ENCODE measurements at regions not wholly inside any gene's neighbourhood (a gene's known extent, or its start where the extent isn't known, plus 50 kb on each side); places are given as distances from the start of the nearest gene placed in this dataset.

DNA sequence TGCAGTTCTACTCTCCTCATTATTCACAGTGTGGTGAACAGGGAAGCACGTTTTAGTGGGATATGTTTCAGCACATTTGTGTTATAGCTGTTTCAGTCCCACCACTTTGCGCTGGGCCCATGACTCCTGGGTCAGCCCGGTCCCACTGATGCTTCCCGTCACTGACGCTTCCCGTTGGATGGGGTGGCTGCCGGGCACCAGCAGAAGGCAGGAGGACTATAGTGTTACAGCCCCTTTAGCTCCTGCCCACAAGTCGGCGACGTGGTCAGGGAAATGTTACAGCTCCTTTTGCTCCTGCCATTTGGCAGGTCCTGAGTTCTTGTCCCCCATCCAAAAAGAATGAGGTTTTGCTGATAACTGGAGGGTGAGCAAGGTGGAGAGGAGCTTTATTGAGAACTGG lies 732.2 kb downstream of the NR4A2 start:
- Histone ChIP-seq H3K27me3 (ENCODE audit: insufficient read depth, poor library complexity, severe bottlenecking) (no peaks in the 10 kb centered on the region), H3K4me3 (ENCODE audit: severe bottlenecking) (no peak overlapping the region), H3K27ac (ENCODE audit: poor library complexity, severe bottlenecking) (no peak overlapping the region), H3K4me1 (ENCODE audit: insufficient read depth, poor library complexity, severe bottlenecking) (no peaks in the 10 kb centered on the region), H3K36me3 (ENCODE audit: low read depth) (no peaks in the 10 kb centered on the region), H3K9me3 (ENCODE audit: severe bottlenecking) (no peaks in the 10 kb centered on the region)
- peak; percentile 29 for DNase-seq (ENCODE audit: low spot score)
- TF ChIP-seq, protein P1, sequence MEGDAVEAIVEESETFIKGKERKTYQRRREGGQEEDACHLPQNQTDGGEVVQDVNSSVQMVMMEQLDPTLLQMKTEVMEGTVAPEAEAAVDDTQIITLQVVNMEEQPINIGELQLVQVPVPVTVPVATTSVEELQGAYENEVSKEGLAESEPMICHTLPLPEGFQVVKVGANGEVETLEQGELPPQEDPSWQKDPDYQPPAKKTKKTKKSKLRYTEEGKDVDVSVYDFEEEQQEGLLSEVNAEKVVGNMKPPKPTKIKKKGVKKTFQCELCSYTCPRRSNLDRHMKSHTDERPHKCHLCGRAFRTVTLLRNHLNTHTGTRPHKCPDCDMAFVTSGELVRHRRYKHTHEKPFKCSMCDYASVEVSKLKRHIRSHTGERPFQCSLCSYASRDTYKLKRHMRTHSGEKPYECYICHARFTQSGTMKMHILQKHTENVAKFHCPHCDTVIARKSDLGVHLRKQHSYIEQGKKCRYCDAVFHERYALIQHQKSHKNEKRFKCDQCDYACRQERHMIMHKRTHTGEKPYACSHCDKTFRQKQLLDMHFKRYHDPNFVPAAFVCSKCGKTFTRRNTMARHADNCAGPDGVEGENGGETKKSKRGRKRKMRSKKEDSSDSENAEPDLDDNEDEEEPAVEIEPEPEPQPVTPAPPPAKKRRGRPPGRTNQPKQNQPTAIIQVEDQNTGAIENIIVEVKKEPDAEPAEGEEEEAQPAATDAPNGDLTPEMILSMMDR (IDR thresholded peaks at IDR 0.05; ENCODE audit: poor library complexity, severe bottlenecking): no peak
- no peak for ATAC-seq (ENCODE audit: low read depth)

DNA sequence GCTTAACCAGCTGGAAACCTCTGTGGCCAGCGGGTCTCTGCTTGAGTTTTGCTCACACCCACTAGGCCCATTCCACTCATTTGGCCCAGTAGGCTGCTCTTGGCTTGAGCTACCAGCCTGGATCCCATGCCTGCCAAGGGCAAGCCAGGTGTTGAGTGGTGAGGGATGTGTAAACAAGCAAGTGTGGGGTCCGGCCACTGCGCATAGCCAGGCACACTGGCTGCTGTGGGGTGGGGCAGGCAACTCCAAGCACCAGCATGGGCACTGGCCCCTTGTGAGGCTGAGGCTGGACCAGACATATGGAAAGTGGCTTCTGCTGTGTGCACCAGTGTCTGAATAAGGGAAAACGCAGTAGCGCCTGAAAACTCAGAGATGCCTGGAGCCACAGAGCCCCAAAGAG lies 732.7 kb downstream of the NR4A2 start:
- Histone ChIP-seq H3K4me3 (ENCODE audit: severe bottlenecking) (no peak overlapping the region), H3K9me3 (ENCODE audit: severe bottlenecking) (no peaks in the 10 kb centered on the region), H3K4me1 (ENCODE audit: insufficient read depth, poor library complexity, severe bottlenecking) (no peaks in the 10 kb centered on the region), H3K27ac (ENCODE audit: poor library complexity, severe bottlenecking) (no peak overlapping the region), H3K27me3 (ENCODE audit: insufficient read depth, poor library complexity, severe bottlenecking) (no peaks in the 10 kb centered on the region), H3K36me3 (ENCODE audit: low read depth) (no peaks in the 10 kb centered on the region)
- TF ChIP-seq, protein P1 (IDR thresholded peaks at IDR 0.05; ENCODE audit: poor library complexity, severe bottlenecking): no peak
- DNase-seq (ENCODE audit: low spot score): peak; percentile 27
- ATAC-seq (ENCODE audit: low read depth): no peak

DNA sequence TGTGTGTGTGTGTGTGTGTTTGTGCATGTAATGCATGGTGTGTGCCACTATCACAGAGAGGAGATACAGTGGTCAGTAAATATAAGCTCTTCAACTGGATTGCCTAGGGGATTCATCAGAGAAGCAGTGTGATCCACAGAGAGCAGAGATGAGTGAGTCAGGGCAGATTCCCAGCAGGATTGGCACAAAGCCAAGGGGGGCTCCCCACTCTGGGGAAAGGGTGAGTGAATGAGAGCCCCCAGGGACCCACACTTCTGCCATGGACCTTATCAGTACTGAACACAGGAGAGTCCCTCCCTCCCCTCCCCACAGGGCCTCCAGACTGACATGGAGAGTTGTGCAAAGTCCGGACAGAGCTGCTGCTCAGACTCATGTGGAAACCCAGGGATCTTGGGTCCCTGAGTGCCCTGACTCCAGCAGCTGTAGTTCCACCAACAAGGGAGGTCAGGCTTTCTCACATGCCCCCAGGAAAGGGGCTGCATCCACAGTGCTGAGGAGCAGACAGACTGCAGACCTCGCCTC lies 748.8 kb downstream of the NR4A2 start:
- H3K27ac ChIP-seq (ENCODE audit: poor library complexity, severe bottlenecking): no peak overlapping the region
- DNase-seq (ENCODE audit: low spot score): peak; percentile 22
- no peak overlapping the region for H3K4me3 ChIP-seq (ENCODE audit: severe bottlenecking)
- TF ChIP-seq, protein P1 (IDR thresholded peaks at IDR 0.05; ENCODE audit: poor library complexity, severe bottlenecking): no peak
- ATAC-seq (ENCODE audit: low read depth): no peak
- H3K4me1 ChIP-seq (ENCODE audit: insufficient read depth, poor library complexity, severe bottlenecking): no peaks in the 10 kb centered on the region
- H3K27me3 ChIP-seq (ENCODE audit: insufficient read depth, poor library complexity, severe bottlenecking): no peaks in the 10 kb centered on the region
- H3K36me3 ChIP-seq (ENCODE audit: low read depth): no peaks in the 10 kb centered on the region
- H3K9me3 ChIP-seq (ENCODE audit: severe bottlenecking): no peaks in the 10 kb centered on the region

DNA sequence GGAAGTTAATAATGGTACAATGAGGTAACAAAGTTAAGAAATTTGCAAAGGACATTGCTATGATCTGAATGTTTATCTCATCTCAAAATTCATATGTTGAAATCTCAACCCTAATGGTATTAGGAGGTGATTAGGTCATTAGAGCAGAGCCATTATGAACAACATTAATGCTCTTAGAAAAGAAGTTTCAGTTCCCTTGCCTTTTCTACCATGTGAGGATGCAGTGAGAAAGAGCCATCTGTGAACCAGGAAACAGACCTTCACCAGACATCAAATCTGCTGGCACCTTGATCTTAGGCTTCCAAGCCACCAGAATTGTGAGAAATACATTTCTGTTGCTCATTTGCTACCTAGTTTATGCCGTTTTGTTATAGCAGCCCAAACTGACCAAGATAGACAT lies 757.6 kb downstream of the NR4A2 start:
- Histone ChIP-seq H3K4me3 (ENCODE audit: severe bottlenecking) (no peak overlapping the region), H3K36me3 (ENCODE audit: low read depth) (no peaks in the 10 kb centered on the region), H3K4me1 (ENCODE audit: insufficient read depth, poor library complexity, severe bottlenecking) (no peaks in the 10 kb centered on the region), H3K27me3 (ENCODE audit: insufficient read depth, poor library complexity, severe bottlenecking) (no peaks in the 10 kb centered on the region), H3K27ac (ENCODE audit: poor library complexity, severe bottlenecking) (no peak overlapping the region), H3K9me3 (ENCODE audit: severe bottlenecking) (no peaks in the 10 kb centered on the region)
- no peak for ATAC-seq (ENCODE audit: low read depth)
- DNase-seq (ENCODE audit: low spot score): no peak
- TF ChIP-seq, protein P1 (IDR thresholded peaks at IDR 0.05; ENCODE audit: poor library complexity, severe bottlenecking): no peak

DNA sequence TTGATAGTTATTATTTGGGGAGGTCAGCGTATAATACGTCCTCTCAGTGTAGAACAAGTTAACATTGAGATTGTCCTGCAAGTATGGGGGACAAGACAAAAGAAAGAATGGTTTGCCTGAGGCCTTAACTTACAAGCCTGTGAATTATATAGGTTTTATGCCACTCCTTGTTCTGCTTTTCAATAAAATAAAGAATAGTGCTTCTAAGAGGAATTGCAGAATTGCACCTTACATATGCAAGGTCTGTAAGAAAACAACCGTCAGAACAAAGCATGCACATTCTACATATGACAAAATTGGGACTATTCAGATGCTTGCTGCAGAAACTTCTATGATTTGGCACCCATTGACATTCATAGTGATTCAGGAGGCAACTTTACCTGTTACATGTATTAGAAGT lies 785.0 kb downstream of the NR4A2 start:
- Histone ChIP-seq H3K4me1 (ENCODE audit: insufficient read depth, poor library complexity, severe bottlenecking) (no peaks in the 10 kb centered on the region), H3K36me3 (ENCODE audit: low read depth) (no peaks in the 10 kb centered on the region), H3K27ac (ENCODE audit: poor library complexity, severe bottlenecking) (no peak overlapping the region), H3K27me3 (ENCODE audit: insufficient read depth, poor library complexity, severe bottlenecking) (no peaks in the 10 kb centered on the region), H3K4me3 (ENCODE audit: severe bottlenecking) (no peak overlapping the region), H3K9me3 (ENCODE audit: severe bottlenecking) (no peaks in the 10 kb centered on the region)
- ATAC-seq (ENCODE audit: low read depth): no peak
- TF ChIP-seq, protein P1 (IDR thresholded peaks at IDR 0.05; ENCODE audit: poor library complexity, severe bottlenecking): no peak
- no peak for DNase-seq (ENCODE audit: low spot score)
